Stimulated activated naive CD8-positive, alpha-beta T cell treated with anti-CD3 and anti-CD28 coated beads, Interleukin-15, amount 100 ng/mL, for 72 hours (primary cell): ENCODE measurements at regions not wholly inside any gene's neighbourhood (a gene's known extent, or its start where the extent isn't known, plus 50 kb on each side); places are given as distances from the start of the nearest gene placed in this dataset.
"Not testable (repeated sequence)": the region's sequence is repeated elsewhere in the genome, so short reads cannot be mapped to it uniquely, and the experiment has no call there.

ENCODE experiments used
- ATAC-seq: fragments of 150-1000 bp; cut with Tn5 transposase; 2 replicates; pipeline ENCODE4 v1.10.0; 2021; ENCODE audit warnings: mild to moderate bottlenecking, moderate library complexity
- DNase-seq, 2 donors: peaks; one replicate each; pipeline ENCODE4 v3.0.0; 2021 to 2022
- H3K27ac Mint-ChIP-seq, 2 donors: one replicate each; pipeline ENCODE4 v1.8.0; 2022; ENCODE audit warnings: mild to moderate bottlenecking in 2 of 2, mixed read lengths in 2 of 2, moderate library complexity in 2 of 2
- H3K27me3 Mint-ChIP-seq: one replicate; pipeline ENCODE4 v1.8.0; 2022; ENCODE audit warnings: mixed read lengths
- H3K4me1 Mint-ChIP-seq: one replicate; pipeline ENCODE4 v1.8.0; 2022; ENCODE audit warnings: mild to moderate bottlenecking, mixed read lengths
- H3K4me3 Mint-ChIP-seq, 2 donors: one replicate each; pipeline ENCODE4 v1.8.0; 2022; ENCODE audit warnings: mild to moderate bottlenecking in 2 of 2, mixed read lengths in 2 of 2, moderate library complexity in 1 of 2
- H3K9me3 Mint-ChIP-seq, 2 donors: one replicate each; pipeline ENCODE4 v1.8.0; 2022; ENCODE audit warnings: mixed read lengths in 2 of 2

DNA sequence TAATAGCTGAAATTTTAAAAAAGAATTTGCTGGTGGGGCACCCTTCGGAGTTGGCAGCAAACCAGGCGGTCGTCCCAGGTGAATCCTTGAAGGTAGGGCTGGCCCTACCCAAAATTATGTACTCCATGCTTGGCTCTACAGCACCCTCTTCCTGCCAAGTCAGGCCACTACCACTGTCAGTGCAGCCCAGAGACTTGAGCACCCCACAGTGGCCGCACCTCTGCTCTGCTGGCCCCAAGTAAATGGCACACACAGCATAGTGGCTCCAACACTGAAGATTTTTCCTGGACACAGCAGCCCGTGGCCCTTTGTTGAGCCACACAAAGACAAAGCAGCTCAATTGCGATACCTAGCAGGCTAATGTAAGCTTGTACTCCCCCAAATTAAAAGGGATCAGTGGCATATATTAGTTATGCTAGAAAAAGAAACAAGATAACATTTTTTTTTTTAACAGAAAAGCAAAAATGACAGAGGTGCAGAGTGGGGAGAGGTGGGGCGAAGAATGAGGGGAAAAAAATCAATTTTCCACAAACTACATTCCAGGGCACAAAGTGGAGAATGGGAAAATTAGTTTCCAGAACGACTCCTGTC is 250.5 kb downstream of the UACA start:
- Mint-ChIP-seq H3K27me3 (peaks cover 10% of the 10 kb centered on the region), H3K4me1 (peaks cover 36% of the 10 kb centered on the region), H3K27ac (no peak overlapping the region), H3K4me3 (no peak overlapping the region), H3K9me3 (peaks cover 22 to 25% of the 10 kb centered on the region in 2 donors)
- DNase-seq (peak; percentile 64 to 77), ATAC-seq (peak; percentile 89)

DNA sequence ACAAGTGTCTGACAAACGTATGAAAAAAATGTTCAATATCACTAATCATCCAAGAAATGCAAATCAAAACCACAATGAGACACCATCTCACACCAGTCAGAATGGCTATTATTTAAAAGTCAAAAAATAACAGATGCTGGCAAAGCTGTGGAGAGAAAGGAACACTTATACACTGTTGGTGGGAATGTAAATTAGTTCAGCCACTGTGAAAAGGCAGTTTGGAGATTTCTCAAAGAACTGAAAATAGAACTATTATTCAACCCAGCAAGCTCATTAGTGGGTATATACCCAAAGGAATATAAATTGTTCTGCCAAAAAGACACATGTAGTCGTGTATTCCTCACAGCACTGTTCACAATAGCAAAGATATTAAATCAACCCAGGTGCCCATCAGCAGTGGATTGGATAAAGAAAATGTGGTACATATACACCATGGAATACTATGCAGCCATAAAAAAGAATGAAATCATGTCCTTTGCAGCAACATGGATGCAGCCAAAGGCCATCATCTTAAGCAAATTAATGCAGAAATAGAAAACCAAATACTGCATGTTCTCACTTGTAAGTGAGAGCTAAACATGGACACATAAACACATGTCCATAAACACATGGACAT is 251.3 kb downstream of the UACA start:
- H3K4me3 Mint-ChIP-seq, H3K27me3 Mint-ChIP-seq, DNase-seq, ATAC-seq, H3K27ac Mint-ChIP-seq: not testable (repeated sequence)
- peaks cover 22 to 25% of the 10 kb centered on the region in 2 donors for H3K9me3 Mint-ChIP-seq
- peaks cover 36% of the 10 kb centered on the region for H3K4me1 Mint-ChIP-seq

DNA sequence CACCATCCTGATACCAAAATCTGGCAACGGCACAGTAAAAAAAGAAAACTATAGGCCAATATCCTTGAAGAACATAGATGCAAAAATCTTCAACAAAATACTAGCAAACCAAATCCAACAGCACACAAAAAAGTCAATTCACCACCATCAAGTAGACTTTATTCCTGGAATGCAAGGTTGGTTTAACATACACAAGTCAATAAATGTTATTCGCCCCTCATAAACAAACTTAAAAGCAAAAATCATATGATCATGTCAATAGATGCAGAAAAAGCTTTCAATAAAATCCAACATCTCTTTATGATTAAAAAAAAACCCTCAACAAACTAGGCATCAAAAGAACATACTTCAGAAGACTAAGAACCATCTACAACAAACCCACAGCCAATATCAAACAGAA is 252.9 kb downstream of the UACA start:
- no peak overlapping the region for H3K4me3 Mint-ChIP-seq
- H3K27ac Mint-ChIP-seq: no peak overlapping the region
- DNase-seq (no peak), ATAC-seq (no peak)
- peaks cover 52% of the 10 kb centered on the region for H3K4me1 Mint-ChIP-seq
- H3K9me3 Mint-ChIP-seq: peaks cover 22 to 25% of the 10 kb centered on the region in 2 donors
- no peaks in the 10 kb centered on the region for H3K27me3 Mint-ChIP-seq

GRCh38 chr15:70509731-70510143 is 253.6 kb downstream of the UACA start:
- DNase-seq (no peak), ATAC-seq (no peak)
- no peak overlapping the region for H3K4me3 Mint-ChIP-seq
- no peak overlapping the region for H3K27ac Mint-ChIP-seq
- H3K27me3 Mint-ChIP-seq: no peaks in the 10 kb centered on the region
- peaks cover 22 to 25% of the 10 kb centered on the region in 2 donors for H3K9me3 Mint-ChIP-seq
- H3K4me1 Mint-ChIP-seq: peaks cover 59% of the 10 kb centered on the region

DNA sequence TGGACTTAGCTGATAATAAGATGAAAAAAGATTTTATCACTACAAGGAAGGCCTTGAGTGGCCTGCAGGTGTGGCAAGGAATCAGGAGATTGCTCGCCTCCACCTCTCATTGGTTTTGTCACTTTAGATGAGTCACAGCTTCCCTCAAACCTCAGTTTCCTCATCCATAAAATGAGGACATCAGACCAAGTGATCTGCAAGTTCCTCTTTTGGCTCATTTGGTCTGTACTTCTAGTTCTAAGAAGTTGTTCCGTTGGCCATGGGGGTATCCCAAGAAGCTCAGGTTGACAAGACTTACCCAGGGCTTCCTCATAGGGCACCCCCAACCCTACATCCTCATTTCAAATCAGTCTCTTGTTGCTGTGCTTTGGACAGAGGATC is 254.1 kb downstream of the UACA start:
- no peak overlapping the region for H3K4me3 Mint-ChIP-seq

DNA sequence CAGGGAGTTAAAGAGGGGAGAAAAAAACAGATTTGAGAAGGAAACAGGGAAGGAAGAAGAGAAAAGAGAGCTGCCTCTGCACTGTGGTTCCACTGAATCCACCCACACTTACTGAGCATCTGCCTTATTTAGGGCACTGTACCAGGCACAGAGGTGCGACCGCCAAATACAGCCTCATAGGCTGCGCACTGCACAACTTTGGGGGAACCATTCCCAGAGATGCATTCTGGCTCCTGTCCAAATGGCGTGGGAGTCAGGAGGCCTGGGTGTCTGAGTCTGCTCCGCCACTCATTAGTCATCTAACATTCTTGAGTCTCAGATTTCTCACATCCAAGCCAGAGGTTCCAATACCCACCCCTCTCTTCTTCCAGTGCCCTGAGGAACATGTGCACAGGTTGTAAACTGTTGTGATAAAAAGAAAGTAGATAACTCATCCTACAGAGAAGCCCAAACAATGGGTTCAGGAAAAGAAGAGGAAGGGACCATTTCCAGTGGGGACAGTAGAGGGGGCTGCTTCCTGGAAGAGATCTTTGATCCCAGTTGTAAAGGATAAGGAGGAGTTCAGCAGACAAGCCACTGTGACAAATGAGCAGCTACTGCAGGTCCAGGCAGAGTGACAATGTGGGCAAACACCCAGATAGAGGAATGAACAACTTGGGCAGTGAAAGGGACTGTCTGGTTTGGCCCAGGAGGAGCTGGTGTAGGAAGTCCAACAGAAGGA is 254.6 kb downstream of the UACA start:
- Mint-ChIP-seq H3K4me3 (peak overlapping the region; percentile 52 to 68), H3K4me1 (peaks cover 69% of the 10 kb centered on the region), H3K9me3 (peaks cover 22 to 25% of the 10 kb centered on the region in 2 donors), H3K27me3 (no peaks in the 10 kb centered on the region), H3K27ac (peak overlapping the region in 1 of 2 donors; percentile 3)
- peak; percentile 10 for ATAC-seq
- no peak for DNase-seq

More for the DNA sequence above, 254.1 kb downstream of the UACA start:
- Mint-ChIP-seq H3K4me1 (peaks cover 64% of the 10 kb centered on the region), H3K27ac (peak overlapping the region in 1 of 2 donors; percentile 3), H3K9me3 (peaks cover 22 to 25% of the 10 kb centered on the region in 2 donors), H3K27me3 (no peaks in the 10 kb centered on the region)
- peak; percentile 60 for ATAC-seq
- DNase-seq: peak in 1 of 2 donors; percentile 52

- DNase-seq (no peak), ATAC-seq (peak; percentile 38)
- Mint-ChIP-seq H3K27ac (peak overlapping the region in 1 of 2 donors; percentile 11), H3K4me1 (peaks cover 75% of the 10 kb centered on the region), H3K27me3 (no peaks in the 10 kb centered on the region), H3K9me3 (peaks cover 22 to 25% of the 10 kb centered on the region in 2 donors), H3K4me3 (peak overlapping the region; percentile 52 to 68)
Observed at GRCh38 chr15:70507772-70508371, 255.5 kb downstream of the UACA start.

DNA sequence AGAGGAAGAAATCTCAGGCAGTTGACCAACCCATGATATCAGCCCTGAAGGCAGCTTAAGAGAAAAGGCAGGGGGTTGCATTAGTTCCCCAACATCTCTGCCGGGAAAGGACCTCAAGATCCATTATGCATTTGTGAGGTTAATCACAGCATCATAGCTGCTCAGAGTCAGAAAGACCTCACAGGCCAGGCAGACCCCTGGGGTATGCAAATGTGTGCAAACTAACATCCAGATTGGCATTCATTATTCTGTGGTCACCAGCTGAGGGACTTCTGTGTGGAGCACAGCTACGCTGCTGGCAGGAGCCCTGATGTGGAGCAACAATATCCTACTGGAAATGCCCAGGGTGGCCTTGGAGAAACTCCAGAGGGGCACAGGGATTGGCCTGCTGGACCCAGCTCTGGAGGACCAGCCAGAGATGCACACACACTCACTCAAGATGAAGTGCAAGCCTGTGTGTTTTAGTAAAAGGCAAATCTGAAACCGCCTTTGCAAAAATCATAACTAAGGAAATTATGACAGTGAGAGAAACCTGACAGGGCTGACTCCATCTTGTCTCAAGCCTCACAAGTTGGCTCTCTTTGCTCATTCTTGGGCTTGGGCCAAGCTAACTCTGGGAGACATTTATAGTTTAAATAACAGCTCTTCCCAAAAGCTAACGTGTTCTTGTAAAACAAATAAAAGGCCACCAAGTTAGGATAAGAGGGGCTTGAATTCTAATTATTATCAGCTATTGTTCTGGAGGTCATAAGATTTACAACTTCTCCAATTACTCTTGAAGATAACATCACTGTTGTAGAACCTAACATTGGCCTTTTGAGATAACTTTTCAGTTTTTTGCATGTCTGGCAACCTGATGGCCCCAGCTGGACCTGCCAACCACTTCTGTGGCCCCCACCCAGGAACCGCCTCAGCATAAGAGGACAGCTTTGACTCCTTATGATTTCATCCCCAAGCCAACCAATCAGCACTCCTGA is 257.1 kb downstream of the UACA start:
- Mint-ChIP-seq H3K4me3 (no peak overlapping the region), H3K27ac (no peak overlapping the region), H3K27me3 (no peaks in the 10 kb centered on the region), H3K4me1 (peaks cover 86% of the 10 kb centered on the region), H3K9me3 (peaks cover 14 to 17% of the 10 kb centered on the region in 2 donors)
- no peak for DNase-seq
- no peak for ATAC-seq

GRCh38 chr15:70505411-70505919 is 257.9 kb downstream of the UACA start:
- peaks cover 88% of the 10 kb centered on the region for H3K4me1 Mint-ChIP-seq
- H3K9me3 Mint-ChIP-seq: peaks cover 7 to 9% of the 10 kb centered on the region in 2 donors
- peak in 1 of 2 donors; percentile 46 for DNase-seq
- ATAC-seq: peak; percentile 67
- peak overlapping the region; percentile 49 to 65 for H3K4me3 Mint-ChIP-seq
- H3K27ac Mint-ChIP-seq: peak overlapping the region in 1 of 2 donors; percentile 27
- peaks cover 2% of the 10 kb centered on the region for H3K27me3 Mint-ChIP-seq

DNA sequence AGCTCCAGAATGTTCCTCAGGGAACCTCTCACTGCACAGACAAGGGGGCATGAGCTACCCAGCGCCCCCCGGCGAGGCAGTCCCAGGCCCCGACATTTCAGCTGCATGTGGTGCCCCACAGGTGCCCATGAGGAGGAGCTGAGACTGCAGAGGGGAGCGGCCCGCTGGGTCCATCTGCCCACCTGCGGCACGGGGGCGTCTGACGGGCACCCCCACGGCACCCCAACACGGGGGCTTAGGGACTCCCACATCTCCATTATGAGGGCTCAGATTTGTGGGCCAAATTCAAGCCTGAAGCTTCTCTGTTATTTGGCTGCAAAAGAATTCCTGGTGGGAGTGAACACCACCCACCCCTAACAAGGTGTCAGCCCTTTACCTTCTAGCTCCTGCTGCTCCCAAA is 258.4 kb downstream of the UACA start:
- Mint-ChIP-seq H3K9me3 (peaks cover 2 to 4% of the 10 kb centered on the region in 2 donors), H3K27ac (no peak overlapping the region), H3K4me1 (peaks cover 91% of the 10 kb centered on the region), H3K4me3 (peak overlapping the region; percentile 49 to 65), H3K27me3 (peaks cover 7% of the 10 kb centered on the region)
- ATAC-seq (no peak), DNase-seq (no peak)

GRCh38 chr15:70504299-70504951 is 258.9 kb downstream of the UACA start:
- H3K27ac Mint-ChIP-seq: no peak overlapping the region
- H3K4me1 Mint-ChIP-seq: peaks cover 90% of the 10 kb centered on the region
- H3K9me3 Mint-ChIP-seq: no peaks in the 10 kb centered on the region
- no peak for DNase-seq
- peaks cover 13% of the 10 kb centered on the region for H3K27me3 Mint-ChIP-seq
- peak; percentile 36 for ATAC-seq
- peak overlapping the region; percentile 40 to 65 for H3K4me3 Mint-ChIP-seq

DNA sequence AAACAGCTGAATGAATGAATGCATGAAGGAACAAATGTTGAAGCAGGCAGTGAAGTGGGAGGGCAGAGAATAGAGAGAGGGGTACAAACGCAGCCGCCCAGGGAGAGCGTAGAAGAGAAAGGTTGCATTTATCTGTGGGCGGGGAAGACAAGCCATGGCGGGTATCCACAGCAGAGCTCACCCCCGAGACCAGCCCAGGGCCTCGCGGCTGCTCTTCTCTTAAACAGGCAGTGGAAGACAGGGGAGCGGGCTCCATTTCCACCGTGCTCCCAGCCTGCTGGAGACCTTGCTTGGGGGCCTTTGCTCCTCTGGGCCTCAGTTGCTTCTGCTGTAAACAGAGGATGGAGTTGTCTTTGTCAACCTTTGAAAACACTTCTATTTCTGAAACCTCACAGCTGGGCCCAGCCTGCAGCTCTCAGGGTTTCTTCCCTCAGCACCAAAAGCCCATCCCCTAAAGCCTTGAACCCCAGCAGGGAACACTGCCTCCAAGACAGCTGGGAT is 259.5 kb downstream of the UACA start:
- Mint-ChIP-seq H3K9me3 (no peaks in the 10 kb centered on the region), H3K4me1 (peaks cover 88% of the 10 kb centered on the region), H3K27ac (peak overlapping the region in 1 of 2 donors; percentile 52), H3K4me3 (peak overlapping the region; percentile 65 to 69), H3K27me3 (peaks cover 18% of the 10 kb centered on the region)
- DNase-seq (no peak), ATAC-seq (no peak)

DNA sequence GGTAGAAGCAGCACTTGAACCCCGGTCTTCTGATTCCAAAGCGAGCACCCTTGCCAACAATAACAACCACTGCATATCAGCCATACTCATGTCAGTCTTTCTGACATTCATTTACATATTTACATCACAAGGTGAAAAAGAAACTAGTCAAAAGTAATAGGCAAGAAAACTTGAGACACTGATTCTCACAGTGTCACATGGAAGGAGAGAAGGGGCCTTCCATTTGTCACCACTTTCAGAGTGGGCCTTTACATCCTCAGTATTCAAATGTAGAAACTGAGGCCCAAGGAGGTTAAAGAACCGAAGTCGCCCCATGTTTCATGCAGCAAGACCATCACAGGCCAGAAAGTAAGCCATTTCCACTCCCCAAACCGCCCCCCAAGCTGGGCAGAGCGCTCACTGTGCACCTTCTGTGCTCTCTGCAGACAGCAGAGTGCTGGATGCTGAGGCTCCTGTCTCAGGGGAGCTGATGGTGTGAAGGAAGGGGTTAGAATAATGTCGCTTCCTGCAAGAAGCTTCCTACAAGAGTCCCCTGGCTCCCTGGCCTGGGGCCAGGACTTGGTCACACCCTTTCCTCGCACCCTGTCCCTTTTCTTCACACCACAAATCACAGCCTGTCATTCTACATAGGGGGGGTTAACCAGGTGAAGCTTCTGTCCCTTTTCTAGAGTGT is 260.1 kb downstream of the UACA start:
- Mint-ChIP-seq H3K4me3 (peak overlapping the region; percentile 18 to 69), H3K9me3 (no peaks in the 10 kb centered on the region), H3K4me1 (peaks cover 82% of the 10 kb centered on the region), H3K27ac (peak overlapping the region; percentile 16 to 52), H3K27me3 (peaks cover 19% of the 10 kb centered on the region)
- ATAC-seq (peak; percentile 61), DNase-seq (no peak)
